LNCaP clone FGC (cell line): ENCODE measurements at regions not wholly inside any gene's neighbourhood (a gene's known extent, or its start where the extent isn't known, plus 50 kb on each side); places are given as distances from the start of the nearest gene placed in this dataset.

ENCODE experiments used
- DNase-seq: peaks from one replicate; pipeline ENCODE4 v3.0.0-alpha.2; 2011; ENCODE audit warnings: low read depth
- H3K4me3 ChIP-seq: 2 replicates; pipeline ENCODE4 v1.5.1; 2011; ENCODE audit warnings: mild to moderate bottlenecking, low read depth, low read length, control low read depth
- CTCF ChIP-seq: IDR thresholded peaks from 2 replicates; pipeline ENCODE4 v1.5.1; 2012; ENCODE audit warnings: mild to moderate bottlenecking; ENCODE audit not compliant: control insufficient read depth, insufficient read depth; ENCODE audit errors: extremely low read depth

GRCh38 chr10:62727934-62728333, 76.6 kb upstream of the ADO start:
- TF ChIP-seq CTCF, result no peak
- DNase-seq, result no peak
- H3K4me3 ChIP-seq, result no peak overlapping the region

- TF ChIP-seq CTCF, result no peak
Observed at GRCh38 chr10:62728479-62728878, 76.0 kb upstream of the ADO start.

GRCh38 chr10:62732841-62733653, 71.5 kb upstream of the ADO start:
- no peak for DNase-seq
- TF ChIP-seq CTCF, result no peak
- H3K4me3 ChIP-seq, result no peak overlapping the region

More at GRCh38 chr10:62728479-62728878, 76.0 kb upstream of the ADO start:
- DNase-seq, result no peak
- H3K4me3 ChIP-seq, result no peak overlapping the region

GRCh38 chr10:62733654-62734293, 70.7 kb upstream of the ADO start:
- no peak for DNase-seq
- no peak overlapping the region for H3K4me3 ChIP-seq

GRCh38 chr10:62734781-62735463, 69.6 kb upstream of the ADO start:
- no peak for DNase-seq
- no peak for TF ChIP-seq CTCF
- H3K4me3 ChIP-seq, result no peak overlapping the region

More at GRCh38 chr10:62733654-62734293, 70.7 kb upstream of the ADO start:
- no peak for TF ChIP-seq CTCF

GRCh38 chr10:62735464-62736167, 68.9 kb upstream of the ADO start:
- no peak for DNase-seq
- TF ChIP-seq CTCF, result no peak
- H3K4me3 ChIP-seq, result no peak overlapping the region
